COLO668 (cell line): ENCODE measurements at regions not wholly inside any gene's neighbourhood (a gene's known extent, or its start where the extent isn't known, plus 50 kb on each side); places are given as distances from the start of the nearest gene placed in this dataset.

Experiments
- DNase-seq: peaks from one replicate; lab custom pipeline; 2025; ENCODE audit not compliant: unreplicated experiment; lab: John Stamatoyannopoulos, UW

GRCh38 chr2:145729481-145729880 lies 1209.6 kb upstream of the ZEB2 start:
- no peak for DNase-seq

GRCh38 chr2:145728511-145728910 lies 1208.6 kb upstream of the ZEB2 start:
- no peak for DNase-seq

GRCh38 chr2:145725876-145726275 lies 1206.0 kb upstream of the ZEB2 start:
- no peak for DNase-seq

- DNase-seq: no peak
Observed at GRCh38 chr2:145724311-145724898, 1204.5 kb upstream of the ZEB2 start.

GRCh38 chr2:145723872-145724271 lies 1204.0 kb upstream of the ZEB2 start:
- DNase-seq: no peak

DNA sequence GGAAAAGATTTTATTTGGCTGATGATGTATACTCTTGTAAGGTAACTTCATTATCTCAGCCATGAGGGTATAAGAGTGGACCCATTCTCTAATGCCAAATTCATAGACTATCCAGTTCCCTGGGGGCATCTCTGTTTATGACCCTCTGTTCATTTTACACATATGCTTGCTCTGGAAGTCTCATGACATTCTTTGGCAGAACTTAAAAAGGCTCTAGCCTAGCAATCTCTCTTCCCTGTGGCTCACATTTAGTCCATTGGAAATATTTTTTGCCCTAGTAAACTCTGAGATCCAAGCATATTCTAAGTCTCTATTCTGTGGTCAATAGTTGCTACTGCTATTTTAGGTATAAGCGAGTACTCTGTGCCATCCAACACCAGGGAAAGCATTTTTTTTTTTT lies 1201.8 kb upstream of the ZEB2 start:
- DNase-seq: no peak

DNA sequence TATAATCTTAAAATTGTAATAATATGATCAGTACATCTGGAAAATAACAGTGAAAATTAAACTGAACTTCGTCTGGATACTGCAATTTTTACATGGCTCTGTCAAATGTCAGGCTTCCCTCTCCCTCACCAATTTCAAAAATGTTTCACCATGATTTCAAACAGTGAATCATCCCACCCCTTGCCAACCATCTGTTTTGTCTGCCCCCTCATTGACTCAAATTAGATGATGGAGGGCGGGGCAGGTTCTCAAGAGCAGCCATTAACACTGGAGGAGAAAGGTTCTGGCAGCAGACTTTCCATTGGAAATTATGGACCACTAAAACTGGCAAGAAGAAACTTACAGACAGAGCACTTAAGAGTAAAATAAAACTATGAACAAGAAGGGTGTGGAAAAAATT lies 1195.7 kb upstream of the ZEB2 start:
- no peak for DNase-seq

GRCh38 chr2:145710303-145710702 lies 1190.4 kb upstream of the ZEB2 start:
- DNase-seq: no peak

GRCh38 chr2:145702305-145702704 lies 1182.4 kb upstream of the ZEB2 start:
- DNase-seq: no peak

DNA sequence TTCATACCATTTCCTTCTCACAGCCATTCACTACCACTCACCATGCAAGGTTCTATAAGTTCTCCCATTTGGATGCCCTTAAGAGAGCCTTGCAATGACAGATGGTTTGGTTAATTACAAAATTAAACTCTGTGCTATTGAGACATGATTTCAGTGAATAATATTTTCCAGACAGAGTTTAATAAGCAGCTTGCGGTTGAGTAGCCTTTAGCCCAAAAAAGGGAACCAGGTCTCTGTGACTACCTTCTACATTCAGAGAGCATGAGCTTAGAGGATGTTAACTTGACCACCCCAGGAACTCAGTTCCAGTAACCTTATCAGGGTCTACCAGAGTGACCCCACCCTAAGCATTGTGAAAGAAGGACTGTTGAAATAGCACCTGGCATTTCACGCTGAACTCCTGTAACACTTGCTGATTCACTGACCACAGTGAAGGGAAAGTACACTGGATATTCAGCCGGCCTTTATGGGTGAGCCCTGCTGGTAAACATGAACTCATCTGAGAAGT lies 1173.1 kb upstream of the ZEB2 start:
- DNase-seq: peak; percentile 11

GRCh38 chr2:145691659-145692058 lies 1171.7 kb upstream of the ZEB2 start:
- DNase-seq: no peak

DNA sequence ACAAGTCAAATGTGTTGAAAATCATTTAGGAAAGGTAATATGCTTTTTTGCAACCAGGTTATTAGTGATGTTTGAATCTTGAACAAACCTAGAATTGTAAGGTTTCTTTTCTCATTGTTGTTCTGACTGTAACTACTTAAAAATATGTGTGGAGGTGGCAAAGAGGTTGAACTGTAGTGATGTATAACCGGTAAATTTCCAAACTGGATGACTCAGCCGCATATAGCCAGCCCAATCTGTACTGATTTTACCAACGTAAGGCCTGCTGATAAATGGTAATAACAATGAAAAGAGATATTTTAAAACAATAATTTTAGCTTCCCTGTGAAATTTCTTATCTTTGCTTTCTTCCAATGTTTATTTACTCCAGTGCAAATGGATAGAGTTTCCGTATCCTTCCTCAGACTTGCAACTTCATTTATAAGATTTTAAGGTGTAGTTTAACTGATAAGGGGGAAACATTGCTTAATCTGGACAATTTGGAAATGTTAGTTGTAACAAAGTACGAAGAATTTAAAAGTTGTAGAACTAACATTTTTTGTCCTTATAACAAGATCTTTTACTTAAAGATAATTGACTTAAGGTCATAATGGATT lies 1170.4 kb upstream of the ZEB2 start:
- no peak for DNase-seq

- DNase-seq: no peak
Observed at GRCh38 chr2:145689277-145689676, 1169.4 kb upstream of the ZEB2 start.

- no peak for DNase-seq
Observed at GRCh38 chr2:145688156-145688555, 1168.2 kb upstream of the ZEB2 start.

DNA sequence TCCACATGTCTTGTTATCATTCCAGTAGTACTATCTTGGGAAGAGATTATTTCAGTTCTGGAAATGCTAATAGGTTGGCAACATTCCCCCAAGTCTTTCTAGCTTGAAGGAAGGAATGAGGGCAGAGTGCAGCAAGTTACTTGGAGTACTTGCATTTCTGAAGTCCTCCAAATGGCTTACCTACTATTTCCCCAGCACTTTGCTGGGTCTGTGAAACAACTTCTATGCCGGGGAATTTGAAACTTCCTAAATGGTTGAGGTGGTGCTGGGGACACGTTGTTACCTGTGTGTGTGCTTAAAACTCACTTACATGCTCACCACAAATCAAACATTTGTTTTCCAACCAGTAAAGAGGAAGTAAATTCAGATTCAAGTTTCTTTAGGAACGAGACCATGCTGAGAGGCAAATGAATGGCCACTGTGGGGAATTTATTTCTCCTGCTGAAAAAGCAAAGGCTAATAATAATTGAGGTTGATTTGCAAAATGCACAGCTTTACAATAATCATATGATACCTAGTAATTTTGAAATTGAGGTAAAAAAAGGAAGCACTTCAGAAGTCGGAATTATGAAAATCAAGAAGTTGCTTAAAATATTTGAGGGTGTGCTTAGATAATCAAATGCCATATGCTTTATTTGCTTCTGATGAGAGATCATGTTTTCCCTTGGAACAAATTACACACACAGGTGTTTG lies 1167.7 kb upstream of the ZEB2 start:
- DNase-seq: no peak

GRCh38 chr2:145685383-145686050 lies 1165.6 kb upstream of the ZEB2 start:
- no peak for DNase-seq

DNA sequence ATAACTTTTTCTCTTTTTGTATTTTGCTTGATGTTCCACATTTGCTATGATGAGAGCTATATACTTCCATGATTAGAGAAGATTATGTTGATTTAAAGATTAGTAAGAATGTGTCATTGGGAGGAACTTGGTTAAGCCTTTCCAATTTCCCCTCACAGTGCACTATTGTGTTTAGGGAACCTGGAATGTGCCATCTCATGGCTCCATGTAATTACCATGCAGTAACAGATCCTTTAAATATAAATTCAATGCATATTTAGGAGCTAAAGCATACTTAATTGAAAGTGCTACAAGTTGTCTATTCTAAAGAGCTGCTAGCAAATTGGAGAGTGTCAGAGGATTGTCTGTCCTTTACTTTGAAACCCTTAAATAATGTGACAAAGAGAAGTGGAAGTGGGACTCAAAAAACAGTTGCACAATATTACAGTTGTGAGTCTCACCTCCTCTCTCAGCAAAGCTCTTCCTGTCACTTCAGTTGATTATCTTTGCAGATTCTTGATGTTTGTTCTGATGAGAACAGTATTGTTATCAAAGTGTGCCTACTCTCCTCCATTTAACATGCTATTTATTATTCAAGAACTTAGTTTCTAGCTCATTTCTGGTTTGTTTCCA lies 1162.7 kb upstream of the ZEB2 start:
- DNase-seq: no peak

DNA sequence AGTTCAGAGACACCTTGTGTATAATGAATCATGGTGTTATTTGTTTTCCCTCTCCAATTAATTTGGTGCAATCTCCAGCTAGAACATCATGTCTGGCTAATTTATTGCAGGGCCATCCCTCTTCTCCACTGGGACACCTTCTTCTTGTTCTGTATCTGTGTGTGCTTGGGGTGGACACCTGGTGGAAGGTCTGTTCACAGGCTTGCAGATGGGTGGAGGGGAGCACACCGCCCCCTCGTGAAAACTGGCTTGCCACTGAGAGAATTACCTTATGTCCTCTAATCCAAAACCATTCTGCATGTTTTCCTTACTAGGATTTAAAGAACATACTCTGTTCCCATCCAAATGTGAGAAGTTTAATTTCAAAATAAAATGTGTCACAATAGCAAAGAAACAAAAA lies 1160.4 kb upstream of the ZEB2 start:
- no peak for DNase-seq

DNA sequence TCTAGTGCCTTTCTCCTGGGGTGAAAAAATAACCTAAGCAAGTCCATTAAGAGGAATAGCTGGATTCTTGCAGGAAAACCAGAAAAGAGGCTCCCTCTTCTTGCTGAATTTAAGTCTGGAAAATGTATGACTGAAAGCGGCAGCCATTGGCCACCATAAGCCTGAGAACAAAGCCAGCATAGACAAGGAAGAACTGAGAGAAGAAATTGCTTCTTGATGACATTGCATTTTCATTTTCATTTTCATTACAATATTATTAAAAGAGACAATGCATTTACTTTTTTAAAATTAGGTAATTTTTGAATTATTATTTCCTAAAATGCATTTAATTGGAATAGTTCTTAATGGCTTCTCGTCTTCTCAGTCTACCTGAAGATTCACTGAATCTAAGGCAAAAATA lies 1157.5 kb upstream of the ZEB2 start:
- no peak for DNase-seq

DNA sequence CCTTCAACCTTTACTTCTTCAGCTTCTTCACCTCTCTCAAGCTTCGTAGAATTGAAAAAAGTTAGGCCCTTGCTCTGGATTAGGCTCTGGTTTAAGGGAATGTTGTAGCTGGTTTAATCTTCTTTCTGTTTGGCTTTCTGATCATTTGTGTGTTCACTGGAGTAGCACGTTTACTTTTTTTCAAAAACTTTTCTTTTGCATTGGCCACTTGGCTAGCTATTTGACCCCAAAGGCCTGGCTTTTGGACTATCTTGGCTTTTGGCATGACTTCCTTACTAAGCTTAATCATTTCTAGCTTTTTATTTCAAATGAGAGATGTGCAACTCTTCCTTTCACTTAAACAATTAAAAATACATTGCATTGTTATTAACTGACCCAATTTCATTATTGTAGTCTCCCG lies 1154.8 kb upstream of the ZEB2 start:
- DNase-seq: no peak

GRCh38 chr2:145669301-145669700 lies 1149.4 kb upstream of the ZEB2 start:
- DNase-seq: no peak

DNA sequence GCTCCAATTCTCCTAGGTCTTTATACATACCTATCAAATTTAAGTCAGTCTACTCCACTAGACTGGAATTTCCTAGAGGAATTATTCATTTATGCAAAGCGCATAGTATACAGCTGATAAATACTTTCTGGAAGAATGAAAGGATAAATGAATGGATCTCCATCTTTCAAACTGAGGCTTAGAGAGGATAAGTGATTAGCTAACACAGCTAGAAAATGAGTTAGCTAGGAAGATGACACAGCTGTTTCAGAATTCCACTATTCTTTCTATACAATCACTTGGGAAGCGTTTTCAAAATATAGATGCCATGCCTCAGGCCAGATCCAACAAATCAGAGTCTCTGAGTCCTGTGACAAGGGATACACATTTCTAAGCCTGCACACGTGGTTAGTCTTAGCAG lies 1146.6 kb upstream of the ZEB2 start:
- no peak for DNase-seq
